Progenitor cell of endocrine pancreas (in vitro differentiated cells): ENCODE measurements at regions not wholly inside any gene's neighbourhood (a gene's known extent, or its start where the extent isn't known, plus 50 kb on each side); places are given as distances from the start of the nearest gene placed in this dataset.

Source experiments
- DNase-seq: peaks from one replicate; pipeline ENCODE4 v3.0.0; 2021; ENCODE audit warnings: low spot score; ENCODE audit not compliant: unreplicated experiment
- H3K27ac Mint-ChIP-seq: 2 replicates; pipeline ENCODE4 v1.8.0; 2021; ENCODE audit warnings: mild to moderate bottlenecking, moderate library complexity, mixed read lengths
- H3K27me3 Mint-ChIP-seq: 2 replicates; pipeline ENCODE4 v1.8.0; 2021; ENCODE audit warnings: mixed read lengths
- H3K36me3 Mint-ChIP-seq: 2 replicates; pipeline ENCODE4 v1.8.0; 2022; ENCODE audit warnings: mixed read lengths; ENCODE audit not compliant: insufficient read depth
- H3K4me1 Mint-ChIP-seq: 2 replicates; pipeline ENCODE4 v1.8.0; 2021; ENCODE audit warnings: low read depth, mixed read lengths
- H3K4me3 Mint-ChIP-seq: 2 replicates; pipeline ENCODE4 v1.8.0; 2021; ENCODE audit warnings: low read depth, mild to moderate bottlenecking, moderate library complexity, mixed read lengths
- H3K9me3 Mint-ChIP-seq: 2 replicates; pipeline ENCODE4 v1.8.0; 2021; ENCODE audit warnings: low read depth, mixed read lengths
- TF ChIP-seq, protein P1 (sequence below): fragments of 200-600 bp; sonication (generic); IDR thresholded peaks from one replicate; pipeline ENCODE4 v1.5.0; 2021; ENCODE audit warnings: antibody characterized with exemption, mild to moderate bottlenecking; ENCODE audit not compliant: unreplicated experiment

DNA sequence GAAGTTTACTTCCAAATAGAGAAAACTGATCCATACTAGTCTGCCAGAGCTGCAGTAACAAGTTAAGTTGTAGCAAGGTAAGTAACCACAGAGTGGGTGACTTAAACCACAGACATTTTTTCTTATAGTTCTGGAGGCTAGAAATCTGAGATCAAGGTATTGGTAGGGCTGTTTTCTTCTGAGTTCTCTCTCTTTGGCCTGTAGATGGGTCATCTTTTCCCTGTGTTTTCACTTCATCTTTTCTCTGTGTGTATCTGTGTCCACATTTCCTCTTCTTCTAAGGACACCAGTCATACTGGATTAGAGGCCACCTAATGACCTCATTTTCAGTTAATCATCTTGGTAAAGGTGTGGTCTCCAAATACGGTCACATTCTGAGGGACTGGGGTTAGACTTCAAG lies 142.9 kb upstream of the MEX3C start:
- no peak for DNase-seq
- H3K4me3 Mint-ChIP-seq: no peak overlapping the region
- TF ChIP-seq, protein P1, sequence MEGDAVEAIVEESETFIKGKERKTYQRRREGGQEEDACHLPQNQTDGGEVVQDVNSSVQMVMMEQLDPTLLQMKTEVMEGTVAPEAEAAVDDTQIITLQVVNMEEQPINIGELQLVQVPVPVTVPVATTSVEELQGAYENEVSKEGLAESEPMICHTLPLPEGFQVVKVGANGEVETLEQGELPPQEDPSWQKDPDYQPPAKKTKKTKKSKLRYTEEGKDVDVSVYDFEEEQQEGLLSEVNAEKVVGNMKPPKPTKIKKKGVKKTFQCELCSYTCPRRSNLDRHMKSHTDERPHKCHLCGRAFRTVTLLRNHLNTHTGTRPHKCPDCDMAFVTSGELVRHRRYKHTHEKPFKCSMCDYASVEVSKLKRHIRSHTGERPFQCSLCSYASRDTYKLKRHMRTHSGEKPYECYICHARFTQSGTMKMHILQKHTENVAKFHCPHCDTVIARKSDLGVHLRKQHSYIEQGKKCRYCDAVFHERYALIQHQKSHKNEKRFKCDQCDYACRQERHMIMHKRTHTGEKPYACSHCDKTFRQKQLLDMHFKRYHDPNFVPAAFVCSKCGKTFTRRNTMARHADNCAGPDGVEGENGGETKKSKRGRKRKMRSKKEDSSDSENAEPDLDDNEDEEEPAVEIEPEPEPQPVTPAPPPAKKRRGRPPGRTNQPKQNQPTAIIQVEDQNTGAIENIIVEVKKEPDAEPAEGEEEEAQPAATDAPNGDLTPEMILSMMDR: no peak
- H3K27me3 Mint-ChIP-seq: peaks cover 7% of the 10 kb centered on the region
- peaks cover 3% of the 10 kb centered on the region for H3K9me3 Mint-ChIP-seq
- no peaks in the 10 kb centered on the region for H3K4me1 Mint-ChIP-seq
- H3K27ac Mint-ChIP-seq: no peak overlapping the region
- H3K36me3 Mint-ChIP-seq: no peaks in the 10 kb centered on the region

DNA sequence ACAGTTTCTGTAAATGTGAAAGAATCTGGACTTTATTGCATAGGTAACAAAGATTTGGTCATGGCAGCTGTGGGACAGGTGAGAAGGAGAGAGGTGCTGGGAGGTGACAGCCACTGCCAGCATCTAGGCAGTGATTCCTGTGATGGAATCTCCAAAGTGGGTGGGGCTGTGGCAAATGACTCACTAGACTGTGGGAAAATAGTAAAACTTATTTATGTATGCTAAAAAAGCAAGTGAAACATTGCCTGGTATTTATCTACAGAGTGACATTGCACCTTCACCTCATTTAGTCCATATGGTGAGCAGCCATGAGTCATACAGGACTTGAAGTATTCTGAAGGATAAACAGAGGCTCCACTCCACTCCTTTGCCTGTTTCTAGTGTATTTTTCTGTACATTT lies 145.3 kb upstream of the MEX3C start:
- Mint-ChIP-seq H3K36me3 (no peaks in the 10 kb centered on the region), H3K27ac (no peak overlapping the region), H3K27me3 (peaks cover 8% of the 10 kb centered on the region), H3K4me1 (no peaks in the 10 kb centered on the region), H3K4me3 (no peak overlapping the region), H3K9me3 (peaks cover 3% of the 10 kb centered on the region)
- TF ChIP-seq, protein P1: no peak
- DNase-seq: no peak

DNA sequence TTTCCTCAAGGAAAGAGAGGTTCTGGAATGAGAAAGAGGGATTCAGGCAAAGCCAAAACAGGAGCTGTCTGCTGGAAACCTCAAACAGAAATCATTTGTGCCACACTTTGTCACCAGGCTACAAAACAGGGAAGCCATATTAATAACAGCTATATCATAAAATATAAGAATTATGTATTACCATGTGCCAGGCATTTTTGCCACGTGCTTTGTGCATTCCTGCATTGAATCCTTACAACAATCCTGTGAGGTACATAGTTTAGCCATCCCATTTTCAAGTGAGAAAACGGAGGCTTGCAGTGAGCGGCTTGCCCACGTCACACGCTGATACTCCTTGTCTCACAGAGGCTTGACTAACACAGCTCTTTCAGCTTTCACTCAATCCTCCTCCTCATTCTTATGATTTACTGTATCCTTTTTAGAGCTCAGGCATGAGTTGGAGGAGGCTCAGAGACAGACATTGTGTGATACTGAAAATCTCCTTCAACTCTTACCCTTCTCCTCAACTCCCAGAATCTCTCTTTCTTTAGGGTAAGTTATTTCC lies 148.4 kb upstream of the MEX3C start:
- TF ChIP-seq, protein P1: no peak
- H3K9me3 Mint-ChIP-seq: peaks cover 3% of the 10 kb centered on the region
- DNase-seq: no peak
- H3K27ac Mint-ChIP-seq: no peak overlapping the region
- H3K27me3 Mint-ChIP-seq: peaks cover 9% of the 10 kb centered on the region
- peaks cover 1% of the 10 kb centered on the region for H3K4me1 Mint-ChIP-seq
- H3K4me3 Mint-ChIP-seq: no peak overlapping the region
- no peaks in the 10 kb centered on the region for H3K36me3 Mint-ChIP-seq

DNA sequence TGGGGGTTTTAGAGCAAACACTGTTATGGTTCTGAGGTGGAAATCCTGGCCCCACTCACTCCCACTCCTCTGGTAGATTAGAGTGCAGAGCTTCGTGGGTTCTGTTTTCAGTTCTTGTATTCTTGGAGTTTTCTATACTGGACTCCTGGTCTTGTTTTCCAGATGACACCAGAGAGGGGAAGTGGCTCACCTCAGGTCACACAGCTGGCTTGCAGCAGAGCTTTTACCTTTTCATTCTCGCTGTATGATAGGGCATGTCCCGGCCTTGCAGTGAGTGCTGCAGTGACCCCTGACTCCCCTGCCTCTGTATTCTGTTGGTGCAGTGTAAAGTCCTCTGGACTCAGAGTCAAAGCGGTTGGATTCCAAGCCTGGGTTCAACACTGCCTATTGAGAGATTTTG lies 148.9 kb upstream of the MEX3C start:
- no peak overlapping the region for H3K4me3 Mint-ChIP-seq
- peaks cover 3% of the 10 kb centered on the region for H3K9me3 Mint-ChIP-seq
- DNase-seq: no peak
- TF ChIP-seq, protein P1: no peak
- peaks cover 1% of the 10 kb centered on the region for H3K4me1 Mint-ChIP-seq
- H3K36me3 Mint-ChIP-seq: no peaks in the 10 kb centered on the region
- peaks cover 9% of the 10 kb centered on the region for H3K27me3 Mint-ChIP-seq
- H3K27ac Mint-ChIP-seq: no peak overlapping the region

DNA sequence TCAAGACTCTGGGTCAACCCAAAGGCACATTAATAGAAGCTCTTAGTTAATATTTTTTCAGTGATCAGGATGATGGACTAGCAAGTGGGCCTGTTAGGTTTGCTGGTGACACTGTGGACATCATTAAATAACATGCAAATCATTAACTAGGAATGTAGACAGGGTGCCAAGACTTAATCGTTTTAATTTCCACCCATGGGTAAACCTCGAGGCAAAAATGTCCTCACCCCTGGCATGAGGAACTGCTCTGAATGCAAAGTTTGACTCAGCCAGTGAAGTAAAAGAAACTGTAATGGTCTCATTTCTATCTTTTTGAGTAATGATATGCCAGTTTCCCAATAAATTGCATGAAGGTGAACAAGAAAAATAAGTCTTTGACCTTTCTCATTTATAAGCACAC lies 152.6 kb upstream of the MEX3C start:
- H3K36me3 Mint-ChIP-seq: no peaks in the 10 kb centered on the region
- peaks cover 1% of the 10 kb centered on the region for H3K4me1 Mint-ChIP-seq
- TF ChIP-seq, protein P1: no peak
- H3K27me3 Mint-ChIP-seq: peaks cover 8% of the 10 kb centered on the region
- H3K9me3 Mint-ChIP-seq: peaks cover 2% of the 10 kb centered on the region
- H3K27ac Mint-ChIP-seq: no peak overlapping the region
- no peak for DNase-seq
- no peak overlapping the region for H3K4me3 Mint-ChIP-seq
